SJCRH30 (cell line): ENCODE measurements at regions not wholly inside any gene's neighbourhood (a gene's known extent, or its start where the extent isn't known, plus 50 kb on each side); places are given as distances from the start of the nearest gene placed in this dataset.
A peak's percentile ranks its signal among the peaks of the same experiment; 100 is the strongest.

Source experiments
- DNase-seq, 2 experiments: peaks; one replicate each; pipeline ENCODE4 v3.0.0-alpha.2; 2015 to 2020
- H3K27ac ChIP-seq: fragments of 250-450 bp; sonication (Bioruptor Pico); 2 replicates; pipeline ENCODE4 v1.5.1; 2020; ENCODE audit warnings: mild to moderate bottlenecking, moderate library complexity
- H3K27me3 ChIP-seq: fragments of 250-450 bp; sonication (Bioruptor Pico); 2 replicates; pipeline ENCODE4 v1.5.1; 2020; ENCODE audit warnings: mild to moderate bottlenecking, moderate library complexity
- H3K36me3 ChIP-seq: fragments of 250-450 bp; sonication (Bioruptor Pico); 2 replicates; pipeline ENCODE4 v1.5.1; 2020; ENCODE audit warnings: mild to moderate bottlenecking, moderate library complexity
- H3K4me1 ChIP-seq: fragments of 250-450 bp; sonication (Bioruptor Pico); 2 replicates; pipeline ENCODE4 v1.5.1; 2020; ENCODE audit warnings: mild to moderate bottlenecking, moderate library complexity
- H3K4me3 ChIP-seq: fragments of 250-450 bp; sonication (Bioruptor Pico); 2 replicates; pipeline ENCODE4 v1.5.1; 2020; ENCODE audit warnings: mild to moderate bottlenecking, moderate library complexity
- H3K9me3 ChIP-seq: fragments of 250-450 bp; sonication (Bioruptor Pico); replicated peaks from 2 replicates; pipeline ENCODE4 v1.5.1; 2020; ENCODE audit warnings: mild to moderate bottlenecking, moderate library complexity

DNA sequence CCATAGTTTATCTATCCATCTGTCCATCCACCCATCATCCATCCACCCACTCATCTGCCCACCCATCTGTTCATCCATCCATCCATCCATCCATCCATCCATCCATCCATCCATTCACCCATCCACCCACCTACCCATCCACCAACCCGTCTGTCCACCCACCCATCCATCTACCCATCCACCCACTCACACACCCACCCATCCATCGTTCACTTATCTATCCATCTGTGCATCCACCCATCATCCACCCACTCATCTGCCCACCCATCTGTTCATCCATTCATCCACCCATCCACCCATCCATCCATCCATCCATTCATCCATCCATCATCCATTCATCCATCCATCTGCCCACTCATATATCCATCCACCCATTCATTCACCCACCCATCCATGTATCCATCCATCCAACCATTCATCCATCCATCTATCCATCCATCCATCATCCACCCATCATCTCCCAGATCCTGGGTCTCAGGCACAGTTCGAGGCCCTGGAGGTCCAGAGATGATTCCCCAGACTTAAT, 88.2 kb upstream of the WNT4 start:
- no peak overlapping the region for H3K4me3 ChIP-seq
- no peak overlapping the region for H3K27ac ChIP-seq
- peaks cover 16% of the 10 kb centered on the region for H3K27me3 ChIP-seq
- H3K9me3 ChIP-seq = no peaks in the 10 kb centered on the region
- DNase-seq = no peak
- H3K36me3 ChIP-seq = no peaks in the 10 kb centered on the region
- 0 out of 2 replicates have a peak, but pooled peaks cover 3% of the 10 kb centered on the region for H3K4me1 ChIP-seq

DNA sequence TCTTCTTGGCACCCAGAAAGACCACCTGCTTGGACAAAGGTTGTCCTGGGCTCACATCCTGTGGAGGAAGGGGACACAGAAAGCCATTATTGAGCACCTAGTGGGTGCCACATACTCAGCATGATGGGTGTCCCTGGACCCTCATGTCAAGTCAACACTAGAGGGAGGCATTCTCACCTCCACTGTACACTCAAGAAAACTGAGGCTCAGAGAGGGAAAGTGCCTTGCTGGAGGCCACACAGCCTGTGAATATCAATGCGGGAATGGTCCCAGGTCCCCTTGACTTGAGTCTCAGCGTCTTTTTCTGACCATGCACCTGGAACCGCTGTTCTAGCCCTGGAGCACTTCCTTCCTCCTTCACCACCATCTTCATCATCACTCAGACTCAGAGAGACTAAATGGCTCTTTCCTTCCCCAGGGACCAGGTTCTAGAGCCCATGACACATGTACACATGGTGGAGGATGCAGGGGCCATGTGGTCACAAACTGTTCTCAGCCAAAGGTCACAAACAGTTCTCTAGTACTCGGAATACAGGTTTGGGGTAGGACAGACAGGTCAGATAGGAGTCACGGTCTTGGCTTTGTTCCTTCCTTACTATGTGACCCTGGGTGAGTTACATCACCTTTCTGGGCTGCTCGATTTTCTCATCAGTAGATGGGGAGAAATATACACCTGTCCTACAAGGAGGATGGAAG, 89.2 kb upstream of the WNT4 start:
- H3K4me3 ChIP-seq = no peak overlapping the region
- no peak for DNase-seq
- H3K4me1 ChIP-seq = 0 out of 2 replicates have a peak, but pooled peaks cover 3% of the 10 kb centered on the region
- H3K9me3 ChIP-seq = no peaks in the 10 kb centered on the region
- no peaks in the 10 kb centered on the region for H3K36me3 ChIP-seq
- H3K27ac ChIP-seq = no peak overlapping the region
- H3K27me3 ChIP-seq = peaks cover 26% of the 10 kb centered on the region

DNA sequence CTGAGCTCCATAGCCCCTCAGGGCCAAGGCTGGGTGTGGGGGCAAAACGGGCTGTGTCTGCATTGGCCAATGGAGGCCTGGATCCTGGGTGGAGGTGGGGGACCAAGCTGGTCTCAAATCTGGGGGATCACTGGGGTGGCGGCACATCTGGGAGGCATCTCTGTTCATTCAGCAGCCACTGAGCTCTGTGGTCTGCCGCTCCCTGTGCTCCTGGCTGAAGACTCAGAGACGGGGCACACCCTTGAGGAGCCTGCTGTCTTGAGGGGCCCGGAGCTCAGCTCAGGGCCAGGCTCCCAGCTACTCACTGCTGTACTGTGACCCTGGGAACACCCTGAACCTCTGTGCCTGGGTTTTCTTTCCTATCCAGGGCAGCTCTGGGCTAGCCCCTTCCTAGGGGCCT, 90.3 kb upstream of the WNT4 start:
- Histone ChIP-seq H3K9me3 (no peaks in the 10 kb centered on the region), H3K27me3 (peaks cover 27% of the 10 kb centered on the region), H3K4me1 (0 out of 2 replicates have a peak, but pooled peaks cover 3% of the 10 kb centered on the region), H3K4me3 (no peak overlapping the region), H3K36me3 (no peaks in the 10 kb centered on the region), H3K27ac (no peak overlapping the region)
- no peak for DNase-seq

DNA sequence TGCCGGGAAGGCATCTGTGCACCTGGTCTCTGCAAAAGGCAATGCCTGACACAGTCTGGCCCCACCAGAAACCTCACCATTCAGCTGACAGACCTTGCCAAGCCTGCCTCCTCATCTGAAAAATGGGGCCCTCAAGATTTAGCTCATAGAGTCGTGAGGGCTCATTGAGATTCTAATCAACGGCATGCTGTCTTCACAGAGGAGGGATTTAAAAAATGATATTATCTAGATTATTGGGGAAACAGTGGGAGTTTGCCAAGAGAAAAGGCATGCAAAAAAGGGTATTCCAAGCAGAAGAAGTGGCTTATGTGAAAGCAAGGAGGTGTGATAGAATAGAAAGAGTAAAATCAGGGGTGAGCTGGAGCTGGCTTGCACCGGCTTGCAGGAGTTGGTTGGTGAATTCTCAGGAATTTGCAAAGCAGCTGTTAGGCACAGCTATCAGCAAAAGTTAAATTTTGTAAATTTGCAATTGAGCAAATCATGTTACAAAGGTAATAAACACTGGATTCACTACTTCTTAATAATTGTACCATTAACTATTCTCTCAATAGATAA, 91.7 kb upstream of the WNT4 start:
- no peak for DNase-seq
- Histone ChIP-seq H3K27me3 (peaks cover 30% of the 10 kb centered on the region), H3K4me1 (peaks cover 6% of the 10 kb centered on the region; the same call in 1 of the 2 replicates), H3K4me3 (no peak overlapping the region), H3K27ac (no peak overlapping the region), H3K9me3 (no peaks in the 10 kb centered on the region), H3K36me3 (no peaks in the 10 kb centered on the region)

DNA sequence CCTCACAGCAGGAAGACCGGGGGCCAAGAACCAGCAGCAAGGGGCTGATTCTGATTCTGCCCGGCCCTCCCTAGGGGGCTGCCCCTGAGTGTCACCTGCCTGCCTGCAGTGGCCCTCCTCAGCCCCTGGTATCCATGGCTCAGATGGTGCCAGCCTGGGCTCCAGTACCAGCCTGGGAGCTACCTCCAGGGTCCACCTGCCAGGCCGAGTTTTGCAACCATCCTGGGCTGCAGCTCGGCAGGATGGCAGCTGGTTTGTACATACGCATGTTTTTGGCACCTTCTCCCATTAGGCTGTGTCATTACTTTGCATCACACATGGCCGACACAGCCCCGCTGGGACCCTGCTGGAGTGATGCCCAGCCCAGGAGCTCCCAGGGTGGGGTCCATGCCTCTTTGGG, 93.3 kb upstream of the WNT4 start:
- Histone ChIP-seq H3K27ac (no peak overlapping the region), H3K27me3 (peaks cover 33% of the 10 kb centered on the region), H3K4me3 (no peak overlapping the region), H3K9me3 (no peaks in the 10 kb centered on the region), H3K36me3 (no peaks in the 10 kb centered on the region), H3K4me1 (peaks cover 7% of the 10 kb centered on the region; the same call in 1 of the 2 replicates)
- no peak for DNase-seq

DNA sequence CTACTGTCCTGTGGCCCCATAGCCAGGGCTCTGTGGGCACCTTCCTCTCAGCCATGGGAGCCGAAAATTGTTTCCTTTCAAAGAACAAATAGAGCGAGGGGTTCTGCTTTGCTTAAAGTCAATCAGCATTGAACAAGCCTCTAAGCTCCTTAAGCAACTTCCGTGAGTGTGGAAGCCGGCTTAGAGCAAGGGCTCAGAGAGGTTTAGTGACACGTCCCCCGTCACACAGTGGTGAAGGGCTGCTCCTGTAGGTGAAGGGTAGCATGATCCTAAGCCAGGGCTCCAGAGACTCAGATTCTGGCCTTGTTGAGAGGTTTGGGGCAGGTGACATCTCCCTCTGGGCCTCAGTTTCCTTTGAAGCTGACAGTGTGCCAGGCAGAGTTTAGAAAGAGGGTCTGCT, 94.0 kb upstream of the WNT4 start:
- Histone ChIP-seq H3K27ac (no peak overlapping the region), H3K4me1 (peaks cover 7% of the 10 kb centered on the region; the same call in 1 of the 2 replicates), H3K36me3 (no peaks in the 10 kb centered on the region), H3K27me3 (peaks cover 33% of the 10 kb centered on the region), H3K9me3 (no peaks in the 10 kb centered on the region), H3K4me3 (no peak overlapping the region)
- no peak for DNase-seq

DNA sequence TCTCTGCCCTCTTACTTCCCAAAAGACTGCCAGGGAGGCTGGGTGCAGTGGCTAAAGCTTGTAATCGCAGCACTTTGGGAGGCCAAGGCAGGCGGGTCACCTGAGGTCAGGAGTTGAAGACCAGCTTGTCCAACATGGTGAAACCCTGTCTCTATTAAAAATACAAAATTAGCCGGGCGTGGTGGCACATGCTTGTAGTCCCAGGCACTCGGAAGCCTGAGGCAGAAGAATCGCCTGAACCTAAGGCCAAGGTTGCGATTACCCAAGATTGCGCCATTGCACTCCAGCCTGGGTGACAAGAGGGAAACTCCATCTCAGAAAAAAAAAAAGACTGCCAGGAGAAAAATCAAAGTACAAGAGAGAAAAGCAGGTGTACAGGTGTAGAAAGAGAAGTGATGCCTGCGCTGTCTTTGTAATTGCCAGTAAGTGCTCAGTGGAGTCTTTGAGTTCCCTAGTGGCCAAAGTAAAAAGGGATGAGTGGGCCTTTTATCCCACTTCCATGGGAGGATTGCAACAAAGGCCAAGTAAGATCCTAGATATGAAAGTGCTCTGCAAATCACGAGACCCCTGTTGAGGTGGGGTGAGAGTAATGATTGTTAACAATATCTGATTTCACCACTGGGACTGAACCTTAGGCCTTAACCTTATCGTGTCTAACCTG, 94.7 kb upstream of the WNT4 start:
- no peak overlapping the region for H3K27ac ChIP-seq

DNA sequence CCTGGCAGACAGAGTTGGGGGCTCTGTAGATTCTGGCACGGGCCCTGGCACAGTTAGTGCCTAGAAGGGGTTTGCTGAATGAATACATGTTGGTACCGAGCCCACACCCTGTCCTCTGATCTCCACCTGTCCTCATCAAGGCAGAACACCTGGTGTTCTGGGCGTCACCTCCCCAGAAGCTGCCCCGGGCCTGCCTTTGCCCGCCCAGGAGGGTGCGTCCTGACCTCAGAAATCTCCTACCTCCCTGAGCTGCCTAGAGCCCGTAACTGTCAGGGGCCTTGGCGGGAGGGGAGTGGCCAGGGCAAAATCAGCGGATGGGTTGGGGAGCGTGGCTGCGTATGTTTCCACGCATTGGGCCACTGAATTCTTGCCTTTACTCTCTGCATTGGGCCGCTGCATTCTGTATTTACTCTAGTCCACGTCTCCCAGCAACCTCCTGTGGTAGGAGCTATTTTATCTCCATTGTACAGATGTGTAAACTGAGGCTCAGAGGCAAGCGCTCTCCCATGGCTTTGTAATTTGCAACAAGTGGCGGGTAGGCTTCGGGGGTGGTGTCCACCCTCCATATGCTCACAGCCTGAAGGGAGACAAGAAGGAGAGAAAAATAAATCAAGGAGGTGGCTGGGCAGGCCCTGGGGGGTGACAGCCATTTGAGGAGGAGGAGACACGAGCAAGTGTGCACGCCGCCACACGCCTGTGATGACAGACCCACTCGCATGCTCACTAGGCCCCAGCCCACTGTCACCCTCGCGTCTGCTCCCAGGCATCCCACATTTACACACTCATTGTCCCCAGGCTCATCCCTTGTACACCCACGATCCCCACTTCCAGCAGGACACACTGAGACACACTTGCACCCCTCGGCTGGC, 95.7 kb upstream of the WNT4 start:
- no peak overlapping the region for H3K4me3 ChIP-seq
- H3K9me3 ChIP-seq = no peaks in the 10 kb centered on the region
- no peak for DNase-seq
- no peak overlapping the region for H3K27ac ChIP-seq
- H3K36me3 ChIP-seq = no peaks in the 10 kb centered on the region
- peaks cover 12% of the 10 kb centered on the region for H3K4me1 ChIP-seq
- H3K27me3 ChIP-seq = peaks cover 33% of the 10 kb centered on the region

More for the DNA sequence above, 94.7 kb upstream of the WNT4 start:
- DNase-seq = no peak
- Histone ChIP-seq H3K9me3 (no peaks in the 10 kb centered on the region), H3K4me1 (peaks cover 7% of the 10 kb centered on the region; the same call in 1 of the 2 replicates), H3K27me3 (peaks cover 33% of the 10 kb centered on the region), H3K4me3 (no peak overlapping the region), H3K36me3 (no peaks in the 10 kb centered on the region)

DNA sequence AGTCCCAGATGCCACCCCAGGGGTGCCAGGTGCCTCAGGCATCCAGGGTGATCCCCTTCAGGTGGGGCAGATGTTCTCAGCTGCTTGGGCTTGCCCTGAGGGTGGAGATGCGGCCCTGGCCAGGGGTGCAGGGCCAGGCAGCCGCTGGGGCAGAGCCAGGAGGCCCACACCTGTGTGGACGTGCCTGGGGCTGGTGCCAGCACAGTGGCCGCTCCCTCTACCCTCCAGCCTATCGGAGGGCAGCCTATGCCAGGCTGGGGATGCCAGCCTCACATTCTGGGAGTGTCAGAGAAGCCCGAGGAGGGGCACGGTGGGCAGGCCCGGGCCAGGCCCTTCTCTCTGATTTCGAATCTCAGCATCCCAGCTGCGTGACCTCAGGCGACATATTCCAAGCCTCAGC, 96.5 kb upstream of the WNT4 start:
- Histone ChIP-seq H3K4me1 (peaks cover 15% of the 10 kb centered on the region), H3K4me3 (no peak overlapping the region), H3K27ac (no peak overlapping the region), H3K27me3 (peaks cover 35% of the 10 kb centered on the region), H3K36me3 (no peaks in the 10 kb centered on the region), H3K9me3 (no peaks in the 10 kb centered on the region)
- DNase-seq = no peak

DNA sequence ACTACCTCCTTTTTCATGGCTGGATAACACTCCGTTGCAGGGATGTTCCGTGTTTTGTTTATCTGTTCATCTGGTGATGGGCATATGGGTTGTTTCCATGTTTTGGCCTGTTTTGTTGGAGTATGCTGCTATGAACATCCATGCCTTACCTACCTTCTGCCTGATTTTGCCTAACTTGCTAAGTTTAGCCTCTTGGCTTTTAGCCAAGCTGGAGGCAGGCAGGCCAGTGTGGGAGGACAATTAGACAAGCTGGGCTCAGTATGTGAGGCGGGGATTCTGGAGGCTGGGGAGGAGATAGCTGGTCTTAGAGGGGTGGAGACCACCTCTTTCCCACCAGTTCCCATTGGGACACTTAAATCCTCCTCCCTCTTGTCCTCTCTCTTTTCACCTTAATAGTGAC, 98.4 kb upstream of the WNT4 start:
- Histone ChIP-seq H3K36me3 (no peaks in the 10 kb centered on the region), H3K27ac (no peak overlapping the region), H3K4me1 (peaks cover 20% of the 10 kb centered on the region), H3K4me3 (no peak overlapping the region), H3K27me3 (peaks cover 19% of the 10 kb centered on the region), H3K9me3 (no peaks in the 10 kb centered on the region)
- DNase-seq = no peak

DNA sequence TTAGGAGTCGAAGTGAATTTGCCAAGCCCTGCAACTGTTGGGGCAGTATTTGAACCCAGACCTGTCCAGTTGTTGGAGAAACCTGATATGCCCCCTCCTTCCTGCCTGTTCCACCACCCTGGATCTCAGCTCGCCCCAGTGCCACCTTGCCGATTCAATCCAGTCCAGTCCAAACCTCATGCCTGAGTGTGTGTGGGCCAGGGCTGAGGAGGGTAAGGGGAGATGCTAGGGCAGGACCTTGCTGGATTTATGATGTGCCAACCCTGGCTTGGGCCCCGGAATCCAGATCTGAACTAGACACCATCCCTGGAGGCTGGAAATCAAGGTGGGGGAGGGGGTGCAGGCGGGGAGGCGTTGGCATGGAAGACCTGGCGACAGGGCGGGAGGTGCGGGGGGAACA, 98.9 kb upstream of the WNT4 start:
- Histone ChIP-seq H3K27ac (no peak overlapping the region), H3K36me3 (no peaks in the 10 kb centered on the region), H3K27me3 (peaks cover 13% of the 10 kb centered on the region), H3K9me3 (no peaks in the 10 kb centered on the region), H3K4me1 (peaks cover 20% of the 10 kb centered on the region), H3K4me3 (no peak overlapping the region)
- DNase-seq = no peak

DNA sequence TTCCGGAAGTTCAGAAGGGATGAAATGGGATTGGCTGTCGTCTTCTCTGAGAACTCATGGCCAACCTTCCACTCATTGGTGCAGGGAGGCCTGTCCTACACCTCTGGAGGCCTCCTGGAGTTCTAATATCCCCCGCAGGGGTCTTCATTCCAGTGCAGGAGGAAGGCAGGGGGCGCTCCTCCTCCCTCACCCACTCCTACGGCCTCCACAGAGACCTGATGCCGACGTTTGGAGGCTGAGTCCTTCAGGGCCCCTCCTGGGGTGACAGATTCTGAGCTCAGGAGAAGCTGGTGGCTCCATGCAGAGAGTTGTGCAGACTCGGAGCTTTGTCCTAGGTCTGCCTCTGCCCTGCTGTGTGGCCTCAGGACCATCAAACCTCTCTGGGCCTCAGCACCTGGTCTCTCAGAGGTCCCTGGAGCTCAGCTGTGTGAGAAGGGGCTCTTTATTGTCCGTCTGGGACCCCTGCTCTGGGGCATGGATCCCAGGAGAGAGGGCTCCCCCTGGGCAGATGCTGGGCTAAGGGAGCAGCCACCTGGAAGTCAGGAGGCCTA, 102.3 kb upstream of the WNT4 start:
- no peaks in the 10 kb centered on the region for H3K36me3 ChIP-seq
- peaks cover 25% of the 10 kb centered on the region for H3K4me1 ChIP-seq
- no peak overlapping the region for H3K4me3 ChIP-seq
- peaks cover 20% of the 10 kb centered on the region for H3K27me3 ChIP-seq
- no peak overlapping the region for H3K27ac ChIP-seq
- DNase-seq = no peak
- H3K9me3 ChIP-seq = no peaks in the 10 kb centered on the region

DNA sequence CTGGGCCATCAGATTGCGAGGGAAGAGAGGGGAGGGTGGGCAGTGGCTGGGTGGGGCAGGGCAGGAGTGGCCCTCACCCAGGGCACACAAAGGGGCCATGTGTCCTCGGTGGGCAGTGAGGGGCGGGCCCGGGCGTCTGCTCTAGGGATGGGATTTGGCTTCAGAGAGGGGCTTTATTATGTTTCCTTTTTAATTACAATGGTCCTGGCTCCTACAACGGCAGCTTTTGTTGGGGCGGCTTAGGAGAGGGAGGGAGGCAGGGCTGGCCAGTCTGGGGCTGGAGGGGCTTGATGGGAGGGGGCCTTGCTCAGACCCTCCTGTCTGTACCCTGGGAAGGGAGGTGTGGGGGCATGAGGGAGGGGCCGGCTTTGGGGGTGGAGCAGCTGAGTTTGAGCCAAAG, 102.8 kb upstream of the WNT4 start:
- H3K4me3 ChIP-seq = no peak overlapping the region
- peaks cover 31% of the 10 kb centered on the region for H3K4me1 ChIP-seq
- peak; percentile 49 to 63 for DNase-seq
- H3K27me3 ChIP-seq = peaks cover 20% of the 10 kb centered on the region
- H3K9me3 ChIP-seq = no peaks in the 10 kb centered on the region
- no peaks in the 10 kb centered on the region for H3K36me3 ChIP-seq
- H3K27ac ChIP-seq = no peak overlapping the region

DNA sequence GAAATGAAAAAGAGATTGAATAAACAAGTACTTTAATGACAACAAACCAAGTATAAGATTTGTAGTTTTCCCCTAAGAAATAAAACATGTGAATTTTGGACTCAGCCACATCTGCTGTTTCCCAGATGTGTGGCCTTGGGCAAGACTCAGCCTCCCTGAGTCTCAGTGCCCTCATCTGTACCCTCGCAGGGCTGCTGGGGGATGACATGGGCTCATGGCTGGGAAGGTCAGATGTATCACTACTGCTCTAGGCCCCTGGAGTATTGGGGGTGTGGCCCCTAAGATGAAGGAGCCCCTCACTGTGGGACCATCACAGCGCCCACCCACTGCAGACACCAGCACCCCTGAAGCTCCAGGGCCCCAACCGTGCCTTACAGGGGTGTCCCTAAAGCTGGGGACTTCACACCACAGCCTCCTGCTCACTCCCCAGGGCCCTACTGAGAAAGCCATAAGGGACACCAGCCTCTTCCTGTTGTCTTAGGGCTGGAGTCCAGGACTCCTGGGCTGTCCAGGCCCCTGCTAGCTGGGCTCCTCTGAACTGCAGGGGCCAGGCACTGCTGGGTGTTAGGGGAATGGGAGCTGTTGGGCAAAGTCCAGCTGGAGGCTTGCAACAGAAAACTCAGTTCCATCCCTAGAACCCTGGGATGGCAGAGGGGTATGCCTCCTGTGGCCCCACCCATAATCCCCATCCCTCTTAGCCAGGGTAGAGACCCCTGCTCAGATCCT, 104.0 kb upstream of the WNT4 start:
- Histone ChIP-seq H3K27me3 (peaks cover 20% of the 10 kb centered on the region), H3K4me3 (no peak overlapping the region), H3K4me1 (peaks cover 38% of the 10 kb centered on the region), H3K9me3 (no peaks in the 10 kb centered on the region), H3K27ac (no peak overlapping the region), H3K36me3 (no peaks in the 10 kb centered on the region)
- no peak for DNase-seq
